Lung (tissue), 11 donors: ENCODE measurements at regions not wholly inside any gene's neighbourhood (a gene's known extent, or its start where the extent isn't known, plus 50 kb on each side); places are given as distances from the start of the nearest gene placed in this dataset.

Experiments
- ATAC-seq: fragments of 200-7000 bp; cut with Tn5 transposase; one replicate; pipeline ENCODE4 v1.9.1; 2020; ENCODE audit warnings: moderate number of reproducible peaks; ENCODE audit not compliant: insufficient read depth, low FRiP score
- DNase-seq, 3 donors: peaks; one replicate each; pipeline ENCODE4 v3.0.0-alpha.2; 2013 to 2017
- H3K27ac ChIP-seq, 2 donors: one replicate each; pipeline ENCODE4 v1.5.1; 2013; ENCODE audit warnings: mild to moderate bottlenecking in 2 of 2, moderate library complexity in 2 of 2, control low read depth in 1 of 2, inconsistent platforms in 1 of 2, low read depth in 1 of 2, low read length in 1 of 2
- H3K27me3 ChIP-seq, 3 donors: one replicate each; pipeline ENCODE4 v1.5.1; 2013; ENCODE audit warnings: low read length in 2 of 3; ENCODE audit not compliant: control insufficient read depth in 3 of 3, insufficient read depth in 3 of 3
- H3K36me3 ChIP-seq, 4 donors: one replicate each; pipeline ENCODE4 v1.5.1; 2013; ENCODE audit warnings: low read length in 4 of 4, mild to moderate bottlenecking in 1 of 4, moderate library complexity in 1 of 4; ENCODE audit not compliant: control insufficient read depth in 4 of 4, insufficient read depth in 4 of 4
- H3K4me1 ChIP-seq, 5 donors: one replicate each; pipeline ENCODE4 v1.5.1; 2013; ENCODE audit warnings: low read length in 5 of 5, mild to moderate bottlenecking in 2 of 5, moderate library complexity in 1 of 5; ENCODE audit not compliant: control insufficient read depth in 5 of 5, insufficient read depth in 5 of 5
- H3K4me3 ChIP-seq: one replicate; pipeline ENCODE4 v1.5.1; 2013; ENCODE audit warnings: mild to moderate bottlenecking, control low read depth, moderate library complexity
- H3K9ac ChIP-seq, 2 donors: one replicate each; pipeline ENCODE4 v1.5.1; 2013; ENCODE audit warnings: low read length in 2 of 2, control low read depth in 1 of 2; ENCODE audit not compliant: insufficient read depth in 1 of 2
- H3K9me3 ChIP-seq, 4 donors: one replicate each; pipeline ENCODE4 v1.5.1; 2013; ENCODE audit warnings: low read length in 3 of 4, mild to moderate bottlenecking in 1 of 4, moderate library complexity in 1 of 4; ENCODE audit not compliant: control insufficient read depth in 4 of 4, insufficient read depth in 3 of 4
- CTCF ChIP-seq: IDR thresholded peaks from 2 replicates; pipeline ENCODE4 v1.5.1; 2012; ENCODE audit warnings: mild to moderate bottlenecking; ENCODE audit errors: control extremely low read depth, extremely low read depth
- WGBS, 2 donors: extraction: QIAGEN DNeasy Blood & Tissue Kit; methylation state at CpG; one replicate each; pipeline ENCODE4 v1.1.7; 2013; 5-methylcytosine and 5-hydroxymethylcytosine counted together
- donor health status: control.
- donor health status: control.
- donor health status: Bipolar disorder and iron deficiency.
- donor health status: healthy.
- donor health status: DM: yes; HTN: yes; CAD: no.

- Histone ChIP-seq H3K36me3 (no peaks in the 10 kb centered on the region), H3K4me1 (no peaks in the 10 kb centered on the region), H3K4me3 (no peak overlapping the region), H3K9me3 (peaks cover 0 to 11% (median 0%) of the 10 kb centered on the region in 4 donors), H3K9ac (no peak overlapping the region), H3K27me3 (no peaks in the 10 kb centered on the region), H3K27ac (no peak overlapping the region)
- ATAC-seq: no peak
- no peak for DNase-seq
- TF ChIP-seq CTCF: no peak
- WGBS, 2 donors: 63 to 76% methylated on average over 5 of the region's 5 CpGs
Measured at GRCh38 chr16:25493136-25493811, 198.5 kb upstream of the HS3ST4 start.

GRCh38 chr16:25488435-25488834 is 203.3 kb upstream of the HS3ST4 start:
- H3K36me3 ChIP-seq: no peaks in the 10 kb centered on the region
- H3K9me3 ChIP-seq: peaks cover 0 to 13% (median 4%) of the 10 kb centered on the region in 4 donors
- no peak overlapping the region for H3K9ac ChIP-seq
- no peak for TF ChIP-seq CTCF
- no peak for ATAC-seq
- no peaks in the 10 kb centered on the region for H3K4me1 ChIP-seq
- DNase-seq: no peak
- 71 to 88% methylated on average over 4 of the region's 4 CpGs for WGBS, 2 donors
- no peak overlapping the region for H3K4me3 ChIP-seq
- no peak overlapping the region for H3K27ac ChIP-seq
- no peaks in the 10 kb centered on the region for H3K27me3 ChIP-seq

DNA sequence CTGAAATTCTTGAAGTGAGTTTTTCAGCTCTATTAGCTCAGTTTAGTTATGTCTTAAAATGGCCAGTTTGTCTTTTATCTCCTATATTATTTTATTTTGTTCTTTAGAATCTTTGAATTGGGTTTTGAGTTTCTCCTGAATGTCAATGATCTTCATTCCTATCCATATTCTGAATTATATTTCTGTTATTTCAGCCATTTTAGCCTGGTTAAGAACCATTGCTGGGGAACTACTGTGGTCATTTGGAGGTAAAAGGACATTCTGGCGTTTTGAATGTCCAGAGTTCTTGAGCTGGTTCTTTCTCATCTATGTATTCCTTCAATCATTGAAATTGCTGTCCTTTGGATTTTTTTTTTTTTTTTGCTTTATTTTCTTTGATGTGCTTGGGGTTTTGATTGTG is 203.9 kb upstream of the HS3ST4 start:
- 0 to 40% methylated on average over 1 of the region's 1 CpG for WGBS, 2 donors
- Histone ChIP-seq H3K27ac (no peak overlapping the region), H3K9ac (no peak overlapping the region), H3K36me3 (no peaks in the 10 kb centered on the region), H3K4me3 (no peak overlapping the region), H3K4me1 (no peaks in the 10 kb centered on the region), H3K27me3 (no peaks in the 10 kb centered on the region), H3K9me3 (peaks cover 0 to 10% (median 4%) of the 10 kb centered on the region in 4 donors)
- DNase-seq: no peak
- TF ChIP-seq CTCF: no peak
- no peak for ATAC-seq

- no peak for TF ChIP-seq CTCF
- H3K4me3 ChIP-seq: no peak overlapping the region
- no peak for ATAC-seq
- no peaks in the 10 kb centered on the region for H3K4me1 ChIP-seq
- no peaks in the 10 kb centered on the region for H3K36me3 ChIP-seq
- WGBS, 2 donors: 58 to 83% methylated on average over 1 of the region's 1 CpG
- no peaks in the 10 kb centered on the region for H3K27me3 ChIP-seq
- no peak for DNase-seq
- no peak overlapping the region for H3K27ac ChIP-seq
- H3K9me3 ChIP-seq: no peaks in the 10 kb centered on the region
- no peak overlapping the region for H3K9ac ChIP-seq
Measured at GRCh38 chr16:25481636-25482035, 210.1 kb upstream of the HS3ST4 start.
